HG03175 (cell line): ENCODE measurements at regions not wholly inside any gene's neighbourhood (a gene's known extent, or its start where the extent isn't known, plus 50 kb on each side); places are given as distances from the start of the nearest gene placed in this dataset.
"Not testable (repeated sequence)": the region's sequence is repeated elsewhere in the genome, so short reads cannot be mapped to it uniquely, and the experiment has no call there.

ENCODE experiments used
- ATAC-seq: cut with Tn5 transposase; IDR thresholded peaks from one replicate; pipeline ENCODE4 v1.9.1; 2021; ENCODE audit warnings: mild to moderate bottlenecking, moderate library complexity; ENCODE audit not compliant: unreplicated experiment

- no peak for ATAC-seq
These were observed 947.6 kb upstream of the MDGA2 start for GRCh38 chr14:48622980-48623379.

GRCh38 chr14:48618057-48618456 lies 942.7 kb upstream of the MDGA2 start:
- no peak for ATAC-seq

GRCh38 chr14:48616931-48617330 lies 941.5 kb upstream of the MDGA2 start:
- ATAC-seq: no peak

- ATAC-seq: no peak
These were observed 940.2 kb upstream of the MDGA2 start for GRCh38 chr14:48615618-48616017.

- ATAC-seq: no peak
These were observed 938.6 kb upstream of the MDGA2 start for GRCh38 chr14:48614003-48614402.

- ATAC-seq: not testable (repeated sequence)
These were observed 931.6 kb upstream of the MDGA2 start for GRCh38 chr14:48606960-48607359.

GRCh38 chr14:48598458-48598857 lies 923.1 kb upstream of the MDGA2 start:
- ATAC-seq: no peak

GRCh38 chr14:48586099-48586498 lies 910.7 kb upstream of the MDGA2 start:
- ATAC-seq: no peak

GRCh38 chr14:48584031-48584430 lies 908.6 kb upstream of the MDGA2 start:
- peak; percentile 63 for ATAC-seq

- ATAC-seq: peak; percentile 50
These were observed 907.5 kb upstream of the MDGA2 start for GRCh38 chr14:48582938-48583337.

GRCh38 chr14:48580692-48581091 lies 905.3 kb upstream of the MDGA2 start:
- no peak for ATAC-seq

GRCh38 chr14:48575772-48576171 lies 900.4 kb upstream of the MDGA2 start:
- ATAC-seq: no peak

GRCh38 chr14:48568688-48569087 lies 893.3 kb upstream of the MDGA2 start:
- ATAC-seq: no peak

GRCh38 chr14:48568252-48568651 lies 892.8 kb upstream of the MDGA2 start:
- no peak for ATAC-seq

- ATAC-seq: no peak
These were observed 888.1 kb upstream of the MDGA2 start for GRCh38 chr14:48563489-48563888.

GRCh38 chr14:48561438-48561837 lies 886.0 kb upstream of the MDGA2 start:
- not testable (repeated sequence) for ATAC-seq

- ATAC-seq: no peak
These were observed 885.0 kb upstream of the MDGA2 start for GRCh38 chr14:48560421-48560820.

GRCh38 chr14:48553443-48553842 lies 878.0 kb upstream of the MDGA2 start:
- no peak for ATAC-seq

GRCh38 chr14:48546996-48547395 lies 871.6 kb upstream of the MDGA2 start:
- no peak for ATAC-seq

GRCh38 chr14:48537600-48537999 lies 862.2 kb upstream of the MDGA2 start:
- no peak for ATAC-seq

GRCh38 chr14:48536318-48536717 lies 860.9 kb upstream of the MDGA2 start:
- no peak for ATAC-seq

GRCh38 chr14:48527832-48528231 lies 852.4 kb upstream of the MDGA2 start:
- no peak for ATAC-seq

GRCh38 chr14:48526307-48526706 lies 850.9 kb upstream of the MDGA2 start:
- no peak for ATAC-seq

- ATAC-seq: no peak
These were observed 829.5 kb upstream of the MDGA2 start for GRCh38 chr14:48504921-48505320.
